H9 (cell line): ENCODE measurements at regions not wholly inside any gene's neighbourhood (a gene's known extent, or its start where the extent isn't known, plus 50 kb on each side); places are given as distances from the start of the nearest gene placed in this dataset.

Experiments
- DNase-seq: peaks from one replicate; pipeline ENCODE4 v3.0.0-alpha.2; 2017
- H2AFZ ChIP-seq: one replicate; pipeline ENCODE4 v1.6.1; 2013; ENCODE audit warnings: mild to moderate bottlenecking, low read length, control low read depth, moderate library complexity
- H2AK5ac ChIP-seq: 2 replicates; pipeline ENCODE4 v1.6.1; 2013; ENCODE audit warnings: low read length, control low read depth, mixed read lengths; ENCODE audit not compliant: insufficient read length
- H2BK120ac ChIP-seq: one replicate; pipeline ENCODE4 v1.6.1; 2013; ENCODE audit warnings: low read depth, mild to moderate bottlenecking, low read length, control low read depth, inconsistent platforms; ENCODE audit not compliant: poor library complexity, severe bottlenecking
- H2BK12ac ChIP-seq: 2 replicates; pipeline ENCODE4 v1.6.1; 2013; ENCODE audit warnings: low read length, control low read depth, mixed read lengths, low read depth; ENCODE audit not compliant: insufficient read length
- H2BK15ac ChIP-seq: 2 replicates; pipeline ENCODE4 v1.6.1; 2013; ENCODE audit warnings: low read depth, low read length, control low read depth
- H2BK20ac ChIP-seq: one replicate; pipeline ENCODE4 v1.6.1; 2013; ENCODE audit warnings: low read depth, mild to moderate bottlenecking, low read length, control low read depth, inconsistent platforms; ENCODE audit not compliant: poor library complexity, severe bottlenecking
- H2BK5ac ChIP-seq: 2 replicates; pipeline ENCODE4 v1.6.1; 2013; ENCODE audit warnings: low read length, control low read depth, mixed read lengths; ENCODE audit not compliant: insufficient read length
- H3K14ac ChIP-seq: 2 replicates; pipeline ENCODE4 v1.6.1; 2013; ENCODE audit warnings: low read length, control low read depth; ENCODE audit not compliant: insufficient read depth
- H3K18ac ChIP-seq: 2 replicates; pipeline ENCODE4 v1.6.1; 2013; ENCODE audit warnings: low read depth, mild to moderate bottlenecking, mixed read lengths, low read length, control low read depth; ENCODE audit not compliant: insufficient read length
- H3K23ac ChIP-seq: 2 replicates; pipeline ENCODE4 v1.6.1; 2013; ENCODE audit warnings: low read length, control low read depth, mixed read lengths, low read depth; ENCODE audit not compliant: insufficient read length
- H3K23me2 ChIP-seq: 2 replicates; pipeline ENCODE4 v1.6.1; 2013; ENCODE audit warnings: low read depth, mild to moderate bottlenecking, mixed read lengths, low read length, control low read depth; ENCODE audit not compliant: insufficient read length, poor library complexity, severe bottlenecking
- H3K27ac ChIP-seq: 2 replicates; pipeline ENCODE4 v1.5.1; 2013; ENCODE audit warnings: low read length, control low read depth, mixed read lengths, low read depth; ENCODE audit not compliant: insufficient read length
- H3K27me3 ChIP-seq: 2 replicates; pipeline ENCODE4 v1.6.1; 2013; ENCODE audit warnings: low read length, control low read depth, inconsistent platforms; ENCODE audit not compliant: insufficient read depth
- H3K4ac ChIP-seq: 2 replicates; pipeline ENCODE4 v1.6.1; 2013; ENCODE audit warnings: low read depth, mild to moderate bottlenecking, control low read depth, inconsistent platforms, low read length, moderate library complexity
- H3K4me1 ChIP-seq: 2 replicates; pipeline ENCODE4 v1.6.1; 2013; ENCODE audit warnings: low read length, control low read depth, inconsistent platforms; ENCODE audit not compliant: insufficient read depth
- H3K4me2 ChIP-seq: 2 replicates; pipeline ENCODE4 v1.6.1; 2013; ENCODE audit warnings: low read length, control low read depth, mixed read lengths; ENCODE audit not compliant: insufficient read length, insufficient read depth
- H3K56ac ChIP-seq: 2 replicates; pipeline ENCODE4 v1.6.1; 2013; ENCODE audit warnings: low read depth, mild to moderate bottlenecking, mixed read lengths, low read length, control low read depth; ENCODE audit not compliant: insufficient read length
- H3K79me1 ChIP-seq: 2 replicates; pipeline ENCODE4 v1.6.1; 2013; ENCODE audit warnings: low read depth, mild to moderate bottlenecking, moderate library complexity, low read length, control low read depth, inconsistent platforms; ENCODE audit not compliant: insufficient read depth, poor library complexity, severe bottlenecking
- H3K79me2 ChIP-seq: 2 replicates; pipeline ENCODE4 v1.6.1; 2013; ENCODE audit warnings: low read length, control low read depth, inconsistent platforms; ENCODE audit not compliant: insufficient read depth
- H3K9ac ChIP-seq: 2 replicates; pipeline ENCODE4 v1.6.1; 2013; ENCODE audit warnings: low read length, control low read depth, mixed read lengths; ENCODE audit not compliant: insufficient read length; ENCODE audit errors: extremely low read depth
- H3K9me3 ChIP-seq: one replicate; pipeline ENCODE4 v1.6.1; 2013; ENCODE audit warnings: low read depth, low read length, inconsistent platforms; ENCODE audit not compliant: control insufficient read depth
- H3T11ph ChIP-seq: one replicate; pipeline ENCODE4 v1.6.1; 2013; ENCODE audit warnings: mild to moderate bottlenecking, low read length, control low read depth, inconsistent platforms
- H4K20me1 ChIP-seq: one replicate; pipeline ENCODE4 v1.6.1; 2013; ENCODE audit not compliant: control insufficient read depth, insufficient read length, insufficient read depth
- H4K5ac ChIP-seq: 2 replicates; pipeline ENCODE4 v1.6.1; 2013; ENCODE audit warnings: low read depth, mild to moderate bottlenecking, mixed read lengths, low read length, control low read depth; ENCODE audit not compliant: insufficient read length
- H4K8ac ChIP-seq: replicated peaks from 2 replicates; pipeline ENCODE4 v1.6.1; 2013; ENCODE audit warnings: low read length, control low read depth, mixed read lengths, low read depth; ENCODE audit not compliant: insufficient read length
- H4K91ac ChIP-seq: 2 replicates; pipeline ENCODE4 v1.6.1; 2013; ENCODE audit warnings: low read depth, mild to moderate bottlenecking, moderate library complexity, mixed read lengths, low read length, control low read depth; ENCODE audit not compliant: insufficient read length
- H3K27ac Mint-ChIP-seq, 3 experiments: 2 replicates in 2 of 3; 3 replicates in 1 of 3; pipeline ENCODE4 v1.8.0; 2020 to 2021; ENCODE audit warnings: mixed read lengths in 3 of 3, mild to moderate bottlenecking in 1 of 3, moderate library complexity in 1 of 3
- H3K27me3 Mint-ChIP-seq: 2 replicates; pipeline ENCODE4 v1.8.0; 2021; ENCODE audit warnings: low read depth, mild to moderate bottlenecking, moderate library complexity, mixed read lengths
- H3K36me3 Mint-ChIP-seq, 3 experiments: 2 replicates in 2 of 3; 3 replicates in 1 of 3; pipeline ENCODE4 v1.8.0; 2020 to 2021; ENCODE audit warnings: low read depth in 3 of 3, mixed read lengths in 3 of 3; ENCODE audit not compliant: insufficient read depth in 1 of 3
- H3K4me1 Mint-ChIP-seq, 2 experiments: 2 replicates each; pipeline ENCODE4 v1.8.0; 2020; ENCODE audit warnings: mixed read lengths in 2 of 2
- H3K4me3 Mint-ChIP-seq, 2 experiments: 2 replicates in 1 of 2; 3 replicates in 1 of 2; pipeline ENCODE4 v1.8.0; 2020 to 2021; ENCODE audit warnings: mild to moderate bottlenecking in 2 of 2, mixed read lengths in 2 of 2, moderate library complexity in 1 of 2
- H3K9me3 Mint-ChIP-seq, 2 experiments: 2 replicates in 1 of 2; 3 replicates in 1 of 2; pipeline ENCODE4 v1.8.0; 2020; ENCODE audit warnings: mild to moderate bottlenecking in 2 of 2, mixed read lengths in 2 of 2, moderate library complexity in 1 of 2
- WGBS: extraction: QIAGEN DNeasy Blood & Tissue Kit; methylation state at CpG from one replicate; pipeline ENCODE4 v1.1.7; 2013; ENCODE audit warnings: missing lambda C conversion rate, low lambda C conversion rate, mixed read lengths; ENCODE audit not compliant: insufficient read length; ENCODE audit errors: extremely low coverage; 5-methylcytosine and 5-hydroxymethylcytosine counted together
- TF ChIP-seq, protein P1 (sequence below): fragments of 200-600 bp; sonication (generic); conservative IDR thresholded peaks from 3 replicates; pipeline ENCODE4 v1.8.0; 2021; ENCODE audit warnings: antibody characterized with exemption, mild to moderate bottlenecking

DNA sequence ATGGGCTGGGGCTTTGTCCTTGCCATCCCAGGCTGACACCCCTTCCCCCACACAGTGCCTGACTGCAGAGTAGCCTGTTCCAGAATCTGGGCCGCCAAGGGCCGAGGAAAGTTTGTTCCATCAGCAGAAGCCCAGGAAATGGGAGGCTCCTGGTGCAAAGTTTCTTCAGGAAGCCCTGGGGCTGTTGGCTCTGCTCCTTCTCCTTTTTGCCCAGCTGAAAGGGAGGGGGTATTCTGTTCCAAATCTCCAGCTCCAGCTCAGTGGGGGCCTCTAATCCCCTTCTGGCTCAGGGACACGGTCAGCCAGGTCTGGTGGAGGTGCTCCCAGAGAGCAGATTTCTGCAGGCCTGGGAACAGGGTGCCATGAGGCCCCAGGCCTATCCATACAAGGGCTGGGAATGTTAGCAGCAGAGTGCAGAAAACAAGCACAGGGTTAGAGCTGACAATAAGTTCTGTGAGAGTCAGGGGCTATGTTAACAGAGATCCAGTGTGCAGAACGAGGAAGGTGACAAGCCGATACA lies 399.5 kb downstream of the RPS24 start:
- Histone ChIP-seq H4K5ac (no peak overlapping the region), H4K20me1 (no peaks in the 10 kb centered on the region), H2AK5ac (no peak overlapping the region), H2AFZ (no peak overlapping the region), H3K4me2 (no peak overlapping the region), H3K79me2 (no peaks in the 10 kb centered on the region), H2BK20ac (no peak overlapping the region), H2BK15ac (no peak overlapping the region), H2BK120ac (no peak overlapping the region), H3K4me1 (no peaks in the 10 kb centered on the region), H3K23ac (no peak overlapping the region), H3K27me3 (no peaks in the 10 kb centered on the region), H3K27ac (no peak overlapping the region), H2BK5ac (no peak overlapping the region), H3K9me3 (no peaks in the 10 kb centered on the region), H3T11ph (no peak overlapping the region), H3K14ac (no peak overlapping the region), H2BK12ac (no peak overlapping the region), H3K79me1 (no peaks in the 10 kb centered on the region), H3K18ac (no peak overlapping the region), H3K56ac (no peak overlapping the region), H3K4ac (no peak overlapping the region), H4K8ac (no peak overlapping the region), H3K9ac (no peak overlapping the region), H4K91ac (no peak overlapping the region), H3K23me2 (no peaks in the 10 kb centered on the region)
- DNase-seq, result no peak
- peaks cover 16 to 22% of the 10 kb centered on the region in 2 experiments for H3K4me1 Mint-ChIP-seq
- peaks cover 0 to 3% of the 10 kb centered on the region in 2 experiments; a peak in 2 of 5 replicates for H3K9me3 Mint-ChIP-seq
- H3K4me3 Mint-ChIP-seq, result no peak overlapping the region
- no peaks in the 10 kb centered on the region; a peak in 1 of 7 replicates for H3K36me3 Mint-ChIP-seq
- TF ChIP-seq, protein P1, sequence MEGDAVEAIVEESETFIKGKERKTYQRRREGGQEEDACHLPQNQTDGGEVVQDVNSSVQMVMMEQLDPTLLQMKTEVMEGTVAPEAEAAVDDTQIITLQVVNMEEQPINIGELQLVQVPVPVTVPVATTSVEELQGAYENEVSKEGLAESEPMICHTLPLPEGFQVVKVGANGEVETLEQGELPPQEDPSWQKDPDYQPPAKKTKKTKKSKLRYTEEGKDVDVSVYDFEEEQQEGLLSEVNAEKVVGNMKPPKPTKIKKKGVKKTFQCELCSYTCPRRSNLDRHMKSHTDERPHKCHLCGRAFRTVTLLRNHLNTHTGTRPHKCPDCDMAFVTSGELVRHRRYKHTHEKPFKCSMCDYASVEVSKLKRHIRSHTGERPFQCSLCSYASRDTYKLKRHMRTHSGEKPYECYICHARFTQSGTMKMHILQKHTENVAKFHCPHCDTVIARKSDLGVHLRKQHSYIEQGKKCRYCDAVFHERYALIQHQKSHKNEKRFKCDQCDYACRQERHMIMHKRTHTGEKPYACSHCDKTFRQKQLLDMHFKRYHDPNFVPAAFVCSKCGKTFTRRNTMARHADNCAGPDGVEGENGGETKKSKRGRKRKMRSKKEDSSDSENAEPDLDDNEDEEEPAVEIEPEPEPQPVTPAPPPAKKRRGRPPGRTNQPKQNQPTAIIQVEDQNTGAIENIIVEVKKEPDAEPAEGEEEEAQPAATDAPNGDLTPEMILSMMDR, result no peak
- WGBS, result no CpG with 5 or more reads among the region's 5 CpGs
- peaks cover 7% of the 10 kb centered on the region for H3K27me3 Mint-ChIP-seq
- H3K27ac Mint-ChIP-seq, result no peak overlapping the region
